ENCODE measurements at regions not wholly inside any gene's neighbourhood (a gene's known extent, or its start where the extent isn't known, plus 50 kb on each side); places are given as distances from the start of the nearest gene placed in this dataset.

- Histone ChIP-seq H3K9ac (replicated peaks in 1 of 4; ENCODE audit: extremely low read depth in 1 of 4, low read depth in 3 of 4, low read length in 3 of 4) (no peak overlapping the region), H3K56ac (replicated peaks; ENCODE audit: insufficient read length, low read depth, low read length) (no peak overlapping the region), H2AFZ (ENCODE audit: low read length) (no peak overlapping the region), H3K23me2 (ENCODE audit: low read depth, low read length) (no peaks in the 10 kb centered on the region), H3K14ac (ENCODE audit: insufficient read length) (no peak overlapping the region), H3K79me2 (ENCODE audit: control insufficient read depth in 1 of 2, insufficient read depth in 2 of 2, low read length in 2 of 2) (no peaks in the 10 kb centered on the region), H3K23ac (ENCODE audit: insufficient read length) (no peak overlapping the region), H3K9me3 (ENCODE audit: insufficient read depth in 2 of 2, low read depth in 1 of 2, low read length in 1 of 2) (no peaks in the 10 kb centered on the region), H4K5ac (ENCODE audit: insufficient read length, low read depth, low read length) (no peak overlapping the region), H3K4me3 (ENCODE audit: extremely low read depth in 1 of 4, insufficient read depth in 2 of 4, low read depth in 3 of 4, low read length in 4 of 4) (no peak overlapping the region), H3K18ac (ENCODE audit: extremely low read depth, low read length) (no peak overlapping the region), H2BK20ac (ENCODE audit: low read length) (no peak overlapping the region), H3K27ac (ENCODE audit: low read depth, low read length) (no peak overlapping the region), H3K36me3 (ENCODE audit: control insufficient read depth in 2 of 4, insufficient read depth in 4 of 4, low read length in 3 of 4) (no peaks in the 10 kb centered on the region), H2AK5ac (ENCODE audit: low read depth, low read length) (no peak overlapping the region), H3K4ac (replicated peaks; ENCODE audit: insufficient read length, low read depth, low read length) (no peak overlapping the region), H2BK120ac (replicated peaks; ENCODE audit: low read depth, low read length) (no peak overlapping the region), H2BK5ac (ENCODE audit: low read depth, low read length) (no peak overlapping the region), H3K27me3 (replicated peaks in 1 of 4; ENCODE audit: control insufficient read depth in 3 of 4, extremely low read depth in 1 of 4, insufficient read depth in 3 of 4, low read length in 3 of 4) (no peaks in the 10 kb centered on the region; a peak in 1 of 7 replicates), H3K4me2 (ENCODE audit: insufficient read depth in 1 of 2, low read depth in 2 of 2, low read length in 2 of 2) (no peak overlapping the region), H3K4me1 (replicated peaks in 1 of 4; ENCODE audit: control insufficient read depth in 3 of 4, insufficient read depth in 4 of 4, low read length in 3 of 4) (no peaks in the 10 kb centered on the region), H4K20me1 (replicated peaks in 1 of 2; ENCODE audit: control insufficient read depth in 1 of 2, insufficient read depth in 2 of 2, low read length in 2 of 2) (no peaks in the 10 kb centered on the region), H4K8ac (ENCODE audit: extremely low read depth, insufficient read depth, low read length) (no peak overlapping the region), H2BK12ac (ENCODE audit: low read depth, low read length) (no peak overlapping the region), H4K91ac (replicated peaks; ENCODE audit: insufficient read length, low read length) (no peak overlapping the region), H3K79me1 (ENCODE audit: low read depth, low read length) (no peaks in the 10 kb centered on the region), H2BK15ac (ENCODE audit: low read length) (no peak overlapping the region)
- POLR2A ChIA-PET (ENCODE audit: partially characterized antibody): no interaction called here
- DNase-seq (ENCODE audit: low read depth in 1 of 2, low spot score in 2 of 2) (no peak), FAIRE-seq (no peak)
- CTCF ChIA-PET (ENCODE audit: partially characterized antibody): no interaction called here
- TF ChIP-seq YY1 (IDR thresholded peaks at IDR 0.05; ENCODE audit: low read depth, low read length) (no peak), FOSL1 (IDR thresholded peaks at IDR 0.05; ENCODE audit: insufficient read depth, low read depth, low read length) (no peak), TAF7 (optimal IDR thresholded peaks at IDR 0.05; ENCODE audit: borderline replicate concordance, low read depth, low read length) (no peak), EP300 (IDR thresholded peaks at IDR 0.05; ENCODE audit: borderline replicate concordance in 1 of 2, low read depth in 2 of 2, low read length in 2 of 2) (no peak), EGR1 (IDR thresholded peaks at IDR 0.05; ENCODE audit: borderline replicate concordance, low read depth, low read length) (no peak), RXRA (IDR thresholded peaks at IDR 0.05; ENCODE audit: insufficient read depth, low read depth, low read length) (no peak), HDAC6 (IDR thresholded peaks at IDR 0.05; ENCODE audit: low read depth, low read length) (no peak), CREB1 (IDR thresholded peaks at IDR 0.05) (no peak), SIRT6 (IDR thresholded peaks at IDR 0.05; ENCODE audit: low read length) (no peak)
- TF ChIP-seq, protein P1, sequence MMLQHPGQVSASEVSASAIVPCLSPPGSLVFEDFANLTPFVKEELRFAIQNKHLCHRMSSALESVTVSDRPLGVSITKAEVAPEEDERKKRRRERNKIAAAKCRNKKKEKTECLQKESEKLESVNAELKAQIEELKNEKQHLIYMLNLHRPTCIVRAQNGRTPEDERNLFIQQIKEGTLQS (IDR thresholded peaks at IDR 0.05; ENCODE audit: insufficient read depth, low read depth, low read length): no peak
Observed at GRCh38 chr2:36140391-36140790, 215.2 kb upstream of the CRIM1 start.

All from H1 (cell line).